AML-193 (cell line): ENCODE measurements at regions not wholly inside any gene's neighbourhood (a gene's known extent, or its start where the extent isn't known, plus 50 kb on each side); places are given as distances from the start of the nearest gene placed in this dataset.

Experiments
- DNase-seq, 2 experiments: peaks; one replicate each; lab custom pipeline; 2025; lab: John Stamatoyannopoulos, UW

- DNase-seq, result no peak
Measured at GRCh38 chrX:16222151-16222550, 54.9 kb downstream of the MAGEB17 start.

GRCh38 chrX:16223385-16223784, 56.1 kb downstream of the MAGEB17 start:
- DNase-seq, result no peak

- no peak for DNase-seq
Measured at GRCh38 chrX:16239211-16239610, 71.9 kb downstream of the MAGEB17 start.

- no peak for DNase-seq
Measured at GRCh38 chrX:16240231-16240905, 73.1 kb downstream of the MAGEB17 start.

GRCh38 chrX:16240968-16241367, 73.7 kb downstream of the MAGEB17 start:
- DNase-seq, result no peak

- DNase-seq, result no peak
Measured at GRCh38 chrX:16250296-16250695, 83.0 kb downstream of the MAGEB17 start.

GRCh38 chrX:16251782-16252181, 84.5 kb downstream of the MAGEB17 start:
- DNase-seq, result no peak

- DNase-seq, result no peak
Measured at GRCh38 chrX:16258882-16259281, 91.6 kb downstream of the MAGEB17 start.

- no peak for DNase-seq
Measured at GRCh38 chrX:16267431-16267830, 100.2 kb downstream of the MAGEB17 start.

GRCh38 chrX:16268206-16268605, 100.9 kb downstream of the MAGEB17 start:
- no peak for DNase-seq

GRCh38 chrX:16278927-16279326, 111.6 kb downstream of the MAGEB17 start:
- DNase-seq, result no peak

- no peak for DNase-seq
Measured at GRCh38 chrX:16282209-16282608, 114.9 kb downstream of the MAGEB17 start.

GRCh38 chrX:16284842-16285241, 117.6 kb downstream of the MAGEB17 start:
- no peak for DNase-seq

GRCh38 chrX:16290997-16291396, 123.7 kb downstream of the MAGEB17 start:
- DNase-seq, result no peak

GRCh38 chrX:16300831-16301230, 133.6 kb downstream of the MAGEB17 start:
- DNase-seq, result no peak

- DNase-seq, result no peak
Measured at GRCh38 chrX:16304751-16305150, 137.5 kb downstream of the MAGEB17 start.

GRCh38 chrX:16305187-16305586, 137.9 kb downstream of the MAGEB17 start:
- no peak for DNase-seq

GRCh38 chrX:16307950-16308349, 140.7 kb downstream of the MAGEB17 start:
- no peak for DNase-seq

- no peak for DNase-seq
Measured at GRCh38 chrX:16308773-16309172, 141.5 kb downstream of the MAGEB17 start.

GRCh38 chrX:16310326-16310725, 143.0 kb downstream of the MAGEB17 start:
- no peak for DNase-seq

- no peak for DNase-seq
Measured at GRCh38 chrX:16311671-16312070, 144.4 kb downstream of the MAGEB17 start.

- DNase-seq, result no peak
Measured at GRCh38 chrX:16312761-16313623, 145.7 kb downstream of the MAGEB17 start.

- no peak for DNase-seq
Measured at GRCh38 chrX:16316331-16316730, 149.1 kb downstream of the MAGEB17 start.
